CD4-positive, alpha-beta T cell treated with Interleukin-2 at 100 ng/mL for 4 hours (primary cell): ENCODE measurements at regions not wholly inside any gene's neighbourhood (a gene's known extent, or its start where the extent isn't known, plus 50 kb on each side); places are given as distances from the start of the nearest gene placed in this dataset.
A peak's percentile ranks its signal among the peaks of the same experiment; 100 is the strongest.
"Not testable (repeated sequence)": the region's sequence is repeated elsewhere in the genome, so short reads cannot be mapped to it uniquely, and the experiment has no call there.

Experiments
- DNase-seq: peaks from one replicate; pipeline ENCODE4 v3.0.0-alpha.2; 2020; ENCODE audit warnings: low spot score

DNA sequence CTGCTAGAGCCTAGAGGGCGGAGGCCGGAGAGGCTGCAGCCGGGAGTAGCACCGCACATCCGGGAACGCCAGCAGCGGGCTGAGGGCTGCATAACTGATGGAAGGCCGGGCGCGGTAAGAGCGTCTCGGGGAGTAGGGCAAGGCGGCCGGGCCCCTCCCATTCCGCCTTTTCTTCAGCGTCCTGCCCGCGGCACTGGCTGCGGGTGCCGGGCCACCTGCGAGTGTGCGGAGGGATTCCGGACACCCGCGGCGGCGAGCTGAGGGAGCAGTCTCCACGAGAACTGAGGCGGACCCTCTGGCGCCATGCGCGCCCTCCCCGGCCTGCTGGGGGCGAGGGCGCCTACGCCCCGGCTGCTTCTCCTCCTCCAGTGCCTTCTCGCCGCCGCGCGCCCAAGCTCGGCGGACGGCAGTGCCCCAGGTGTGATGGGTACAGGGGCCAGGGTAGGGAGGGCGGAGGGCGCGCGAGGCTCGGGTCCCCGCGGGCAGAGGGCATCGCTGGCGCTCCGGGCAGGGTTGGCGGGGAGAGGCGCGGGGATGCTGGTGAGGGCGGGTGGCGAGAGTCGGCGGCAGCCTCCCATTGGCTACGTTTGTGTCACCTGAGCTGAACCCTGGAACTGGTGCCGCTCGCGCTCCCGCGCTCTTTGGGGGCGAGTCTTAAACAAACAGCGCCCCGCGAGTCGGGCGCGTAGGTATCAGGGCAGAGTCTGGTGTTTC lies 334.4 kb downstream of the SRGAP2C start:
- DNase-seq = peak; percentile 89

- not testable (repeated sequence) for DNase-seq
Measured at GRCh38 chr1:121519756-121520286, 335.0 kb downstream of the SRGAP2C start.

DNA sequence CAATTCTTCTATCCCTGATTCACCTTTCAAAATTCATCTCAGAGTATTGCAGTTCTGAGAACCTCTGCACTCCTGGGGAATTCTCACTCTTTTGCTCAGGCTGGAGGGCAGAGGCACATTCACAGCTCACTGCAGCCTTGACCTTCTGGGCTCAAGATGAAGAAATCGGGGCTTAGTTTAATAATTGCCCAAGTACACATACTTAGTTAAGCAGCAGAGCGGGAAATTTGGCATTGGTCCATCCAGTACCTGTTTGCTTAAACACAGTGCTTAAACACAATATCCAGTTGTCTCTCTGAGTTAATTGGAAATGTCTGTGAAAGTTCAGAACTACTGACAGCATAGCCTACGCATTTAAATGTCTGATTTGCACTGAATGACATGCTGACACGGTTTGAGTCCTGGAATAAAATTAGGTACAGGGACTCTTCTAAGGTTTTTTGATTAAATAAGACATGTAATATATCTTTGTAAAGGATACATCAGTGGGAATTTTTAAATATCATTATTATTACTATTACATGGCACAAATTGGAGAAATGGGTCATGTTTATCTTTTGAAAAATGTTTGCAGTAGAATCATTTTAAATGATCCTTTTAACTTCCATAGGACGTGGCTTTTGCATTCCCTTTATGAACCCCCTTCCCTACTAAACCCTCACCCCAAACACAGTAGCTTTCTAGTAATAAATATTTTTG lies 337.4 kb downstream of the SRGAP2C start:
- no peak for DNase-seq

GRCh38 chr1:121523112-121523511 lies 338.3 kb downstream of the SRGAP2C start:
- DNase-seq = not testable (repeated sequence)

GRCh38 chr1:121525355-121525754 lies 340.6 kb downstream of the SRGAP2C start:
- no peak for DNase-seq

- not testable (repeated sequence) for DNase-seq
Measured at GRCh38 chr1:121528958-121529357, 344.2 kb downstream of the SRGAP2C start.

DNA sequence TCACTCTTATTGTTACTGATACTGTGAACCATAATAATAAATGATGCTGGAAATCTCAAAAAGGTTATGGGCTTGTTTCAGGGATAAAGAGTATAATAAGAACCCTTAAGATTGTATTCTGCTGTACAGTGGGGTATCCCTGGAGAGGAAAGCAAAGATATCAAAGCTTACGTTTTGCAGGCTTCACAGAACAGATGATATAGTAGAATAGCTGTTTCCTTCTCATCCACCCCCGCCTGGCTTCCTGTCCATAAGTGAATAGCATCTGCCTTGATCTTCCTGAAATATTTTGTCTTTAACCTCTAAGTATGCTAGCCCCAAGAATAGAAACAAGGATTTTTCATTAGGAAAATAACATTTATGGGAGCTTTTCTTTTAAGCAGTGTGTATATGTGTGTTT lies 345.3 kb downstream of the SRGAP2C start:
- DNase-seq = not testable (repeated sequence)

GRCh38 chr1:121531747-121532146 lies 347.0 kb downstream of the SRGAP2C start:
- not testable (repeated sequence) for DNase-seq

DNA sequence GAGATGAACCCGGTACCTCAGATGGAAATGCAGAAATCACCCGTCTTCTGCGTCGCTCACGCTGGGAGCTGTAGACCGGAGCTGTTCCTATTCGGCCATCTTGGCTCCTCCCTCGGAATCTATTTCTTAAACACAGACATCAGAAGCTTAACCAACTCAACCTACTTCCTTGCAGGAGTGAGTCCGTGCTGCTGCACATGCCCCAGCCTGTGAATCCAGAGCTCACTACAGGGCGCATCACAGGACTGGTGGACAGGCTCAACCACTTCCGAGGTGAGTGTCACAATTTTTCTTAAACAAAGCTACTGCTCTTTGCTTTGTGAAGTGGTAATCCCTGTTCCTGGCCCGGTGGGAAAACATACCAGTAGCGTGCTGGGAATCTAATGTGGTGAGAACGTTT lies 353.4 kb downstream of the SRGAP2C start:
- DNase-seq = not testable (repeated sequence)

DNA sequence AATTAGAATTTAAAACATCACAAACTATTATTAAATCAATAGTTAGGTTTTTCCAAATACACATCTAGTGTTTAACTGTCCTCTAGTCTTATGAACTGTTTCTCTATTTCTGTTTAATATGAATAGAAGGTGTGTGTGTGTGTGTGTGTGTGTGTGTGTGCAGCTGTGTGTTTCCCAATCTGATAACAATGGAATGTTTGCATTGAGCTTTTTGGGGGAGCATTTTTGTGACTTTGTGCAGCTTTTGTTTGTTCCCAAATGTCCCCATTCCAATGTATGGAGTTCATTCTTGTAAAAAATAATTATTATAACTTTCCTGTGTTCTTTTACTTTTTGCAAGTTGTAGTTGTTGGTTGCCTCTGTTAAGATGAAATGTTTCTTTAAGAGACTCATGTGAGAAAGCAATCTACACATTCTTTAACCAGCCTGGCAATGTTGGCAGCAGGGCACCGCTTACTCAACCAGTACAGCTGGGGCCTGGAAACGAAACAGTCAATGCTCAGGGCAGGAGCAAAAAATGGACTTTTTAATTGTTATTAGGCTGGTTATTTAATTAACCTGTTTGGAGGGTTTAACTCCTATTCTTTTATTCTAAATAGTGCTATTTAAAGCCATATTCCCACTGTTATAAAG lies 354.3 kb downstream of the SRGAP2C start:
- no peak for DNase-seq

DNA sequence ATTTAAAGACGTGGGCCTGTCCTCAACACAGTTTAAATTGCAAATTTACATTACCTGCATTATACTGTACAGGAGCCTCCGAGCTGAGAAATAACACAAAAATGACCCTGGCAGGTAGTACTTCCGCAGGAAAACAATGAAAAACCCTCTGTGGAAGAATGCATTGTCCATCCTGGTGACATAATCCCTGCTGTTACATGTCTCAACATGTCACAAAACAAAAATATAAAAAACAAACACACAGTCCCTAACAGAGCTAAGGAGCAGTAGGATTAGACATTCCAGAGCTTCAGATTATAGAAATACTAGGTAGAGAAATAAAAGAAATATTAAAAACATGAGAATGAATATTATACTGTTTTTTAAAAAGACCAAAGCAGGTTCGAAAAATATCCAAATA lies 359.2 kb downstream of the SRGAP2C start:
- not testable (repeated sequence) for DNase-seq

- no peak for DNase-seq
Measured at GRCh38 chr1:121544500-121544899, 359.7 kb downstream of the SRGAP2C start.

DNA sequence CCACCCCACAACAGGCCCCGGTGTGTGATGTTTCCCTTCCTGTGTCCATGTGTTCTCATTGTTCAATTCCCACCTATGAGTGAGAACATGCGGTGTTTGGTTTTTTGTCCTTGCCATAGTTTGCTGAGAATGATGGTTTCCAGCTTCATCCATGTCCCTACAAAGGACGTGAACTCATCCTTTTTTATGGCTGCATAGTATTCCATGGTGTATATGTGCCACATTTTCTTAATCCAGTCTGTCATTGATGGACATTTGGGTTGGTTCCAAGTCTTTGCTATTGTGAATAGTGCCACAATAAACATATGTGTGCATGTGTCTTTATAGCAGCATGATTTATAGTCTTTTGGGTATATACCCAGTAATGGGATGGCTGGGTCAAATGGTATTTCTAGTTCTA lies 361.1 kb downstream of the SRGAP2C start:
- DNase-seq = not testable (repeated sequence)

GRCh38 chr1:121546830-121547591 lies 362.2 kb downstream of the SRGAP2C start:
- no peak for DNase-seq

DNA sequence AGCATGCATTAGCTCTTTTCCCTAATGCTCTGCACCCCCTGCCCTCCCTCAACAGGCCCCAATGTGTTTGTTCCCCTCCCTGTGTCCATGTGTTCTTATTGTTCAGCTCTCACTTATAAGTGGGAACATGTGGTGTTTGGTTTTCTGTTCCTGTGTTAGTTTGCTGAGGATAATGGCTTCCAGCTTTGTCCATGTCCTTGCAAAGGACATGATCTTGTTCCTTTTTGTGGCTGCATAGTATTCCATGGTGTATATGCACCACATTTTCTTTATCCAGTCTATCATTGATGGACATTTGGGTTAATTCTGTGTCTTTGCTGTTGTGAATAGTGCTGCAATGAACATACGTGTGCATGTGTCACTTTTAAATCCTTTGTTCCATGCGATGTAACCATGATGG lies 363.0 kb downstream of the SRGAP2C start:
- not testable (repeated sequence) for DNase-seq

- DNase-seq = not testable (repeated sequence)
Measured at GRCh38 chr1:121550817-121551216, 366.0 kb downstream of the SRGAP2C start.

- peak; percentile 61 for DNase-seq
Measured at GRCh38 chr1:121551491-121551890, 366.7 kb downstream of the SRGAP2C start.

GRCh38 chr1:121556560-121556959 lies 371.8 kb downstream of the SRGAP2C start:
- not testable (repeated sequence) for DNase-seq

DNA sequence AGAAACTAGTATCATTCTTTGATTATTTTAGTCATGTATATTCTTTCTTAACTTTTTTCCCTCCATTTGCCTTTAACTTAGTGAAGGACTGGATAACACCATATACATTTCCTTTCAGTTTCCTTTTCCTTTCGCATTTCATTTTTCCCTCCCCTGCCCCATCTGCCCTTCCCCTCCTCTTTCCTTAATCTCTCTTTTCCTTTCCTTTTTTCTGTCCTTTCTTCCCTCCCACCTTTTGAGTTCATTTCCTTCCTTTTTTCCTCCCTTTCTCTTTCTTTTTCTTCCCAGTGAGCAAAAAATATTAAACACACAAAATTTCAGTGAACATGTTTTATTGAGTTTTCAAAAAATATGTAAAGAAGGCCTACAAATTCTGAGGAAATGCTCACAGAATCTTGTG lies 373.3 kb downstream of the SRGAP2C start:
- DNase-seq = not testable (repeated sequence)

DNA sequence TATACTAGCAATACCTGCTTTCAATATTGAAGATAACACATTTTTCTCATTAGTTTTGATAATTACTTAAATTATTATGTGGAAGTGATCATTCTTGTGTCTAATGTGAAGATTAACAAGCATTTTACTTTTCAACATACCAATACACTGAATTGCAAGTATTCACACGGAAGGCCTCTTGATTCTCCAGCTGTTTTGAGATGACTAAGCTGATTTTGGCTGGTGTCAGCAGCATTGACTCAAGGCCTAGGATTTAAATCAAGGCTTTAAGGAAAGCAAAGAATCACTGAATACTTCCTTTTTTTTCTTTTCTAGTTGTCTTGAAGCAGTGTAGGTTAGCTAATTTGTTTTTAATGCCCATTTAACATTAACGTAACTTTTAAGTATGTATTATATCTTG lies 373.7 kb downstream of the SRGAP2C start:
- DNase-seq = no peak

DNA sequence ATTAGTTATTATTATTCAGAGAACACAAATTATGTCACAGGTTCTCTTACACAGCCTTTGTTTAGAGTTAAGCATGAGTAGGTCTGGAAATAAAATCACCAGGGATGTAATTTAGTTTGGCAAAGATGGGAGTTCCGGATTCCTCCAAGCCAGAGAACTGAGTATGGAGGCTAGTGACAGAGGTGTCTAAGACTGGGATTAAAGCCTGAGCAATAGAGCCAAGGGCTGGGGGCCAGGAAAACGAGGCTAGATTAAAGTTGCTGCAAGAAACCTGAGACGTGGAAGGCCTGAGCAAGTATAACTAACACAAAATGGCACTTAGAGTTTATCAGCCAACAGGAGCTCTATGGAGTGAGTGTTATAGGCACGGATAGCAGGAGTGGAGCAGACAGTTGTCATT lies 381.6 kb downstream of the SRGAP2C start:
- no peak for DNase-seq

GRCh38 chr1:121569428-121569827 lies 384.7 kb downstream of the SRGAP2C start:
- DNase-seq = no peak
